HG03432 (cell line): ENCODE measurements at regions not wholly inside any gene's neighbourhood (a gene's known extent, or its start where the extent isn't known, plus 50 kb on each side); places are given as distances from the start of the nearest gene placed in this dataset.

ENCODE experiments used
- ATAC-seq: cut with Tn5 transposase; IDR thresholded peaks from one replicate; pipeline ENCODE4 v1.9.1; 2021; ENCODE audit warnings: mild to moderate bottlenecking, moderate library complexity; ENCODE audit not compliant: unreplicated experiment

GRCh38 chr13:106354961-106355360, 180.5 kb downstream of the EFNB2 start:
- no peak for ATAC-seq

- ATAC-seq = no peak
Measured at GRCh38 chr13:106352850-106353249, 182.6 kb downstream of the EFNB2 start.

- ATAC-seq = no peak
Measured at GRCh38 chr13:106351251-106351650, 184.2 kb downstream of the EFNB2 start.

GRCh38 chr13:106350208-106350607, 185.3 kb downstream of the EFNB2 start:
- ATAC-seq = no peak

GRCh38 chr13:106349080-106349931, 186.2 kb downstream of the EFNB2 start:
- peak; percentile 60 for ATAC-seq

- no peak for ATAC-seq
Measured at GRCh38 chr13:106348075-106348840, 187.2 kb downstream of the EFNB2 start.

- ATAC-seq = no peak
Measured at GRCh38 chr13:106344342-106344741, 191.1 kb downstream of the EFNB2 start.

GRCh38 chr13:106343836-106344235, 191.6 kb downstream of the EFNB2 start:
- ATAC-seq = no peak

- ATAC-seq = no peak
Measured at GRCh38 chr13:106340249-106340648, 195.2 kb downstream of the EFNB2 start.

- no peak for ATAC-seq
Measured at GRCh38 chr13:106337096-106337850, 198.2 kb downstream of the EFNB2 start.

GRCh38 chr13:106336668-106337067, 198.8 kb downstream of the EFNB2 start:
- no peak for ATAC-seq

GRCh38 chr13:106332621-106333020, 202.8 kb downstream of the EFNB2 start:
- no peak for ATAC-seq

GRCh38 chr13:106331116-106331515, 204.3 kb downstream of the EFNB2 start:
- no peak for ATAC-seq

GRCh38 chr13:106329941-106330340, 205.5 kb downstream of the EFNB2 start:
- ATAC-seq = no peak

GRCh38 chr13:106326751-106327150, 208.7 kb downstream of the EFNB2 start:
- no peak for ATAC-seq

- ATAC-seq = no peak
Measured at GRCh38 chr13:106324444-106324843, 211.0 kb downstream of the EFNB2 start.

GRCh38 chr13:106322628-106323027, 212.8 kb downstream of the EFNB2 start:
- no peak for ATAC-seq

GRCh38 chr13:106318941-106319411, 216.5 kb downstream of the EFNB2 start:
- no peak for ATAC-seq

- no peak for ATAC-seq
Measured at GRCh38 chr13:106314417-106314816, 221.0 kb downstream of the EFNB2 start.

GRCh38 chr13:106311004-106311403, 224.5 kb downstream of the EFNB2 start:
- no peak for ATAC-seq

- no peak for ATAC-seq
Measured at GRCh38 chr13:106310291-106310865, 225.1 kb downstream of the EFNB2 start.
